Stimulated activated CD4-positive, alpha-beta T cell treated with anti-CD3 and anti-CD28 coated beads, Interleukin-4, amount 100 ng/mL, for 4 hours (primary cell): ENCODE measurements at regions not wholly inside any gene's neighbourhood (a gene's known extent, or its start where the extent isn't known, plus 50 kb on each side); places are given as distances from the start of the nearest gene placed in this dataset.

Experiments
- DNase-seq, 2 experiments: peaks; one replicate each; pipeline ENCODE4 v3.0.0-alpha.2; 2020

DNA sequence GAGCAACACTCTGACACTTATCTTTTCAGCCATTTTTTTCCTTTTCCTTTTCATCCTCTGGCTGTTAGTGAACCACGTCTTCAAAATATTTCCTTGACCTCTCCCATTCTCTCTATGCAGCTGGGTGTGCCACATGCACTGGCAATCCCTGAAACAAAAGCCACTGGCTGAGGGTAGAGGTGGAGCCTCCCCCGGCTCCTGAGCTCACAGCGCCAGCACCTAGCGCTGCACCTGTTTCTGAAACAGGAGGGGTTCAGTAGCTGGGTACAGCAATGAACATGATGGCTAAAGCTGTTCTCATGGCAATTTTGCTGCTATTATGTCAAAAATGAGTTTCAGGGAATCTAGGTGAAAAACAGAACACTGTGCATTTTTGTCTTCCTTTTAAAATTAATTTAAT, 314.7 kb upstream of the ATP10A start:
- DNase-seq: no peak

DNA sequence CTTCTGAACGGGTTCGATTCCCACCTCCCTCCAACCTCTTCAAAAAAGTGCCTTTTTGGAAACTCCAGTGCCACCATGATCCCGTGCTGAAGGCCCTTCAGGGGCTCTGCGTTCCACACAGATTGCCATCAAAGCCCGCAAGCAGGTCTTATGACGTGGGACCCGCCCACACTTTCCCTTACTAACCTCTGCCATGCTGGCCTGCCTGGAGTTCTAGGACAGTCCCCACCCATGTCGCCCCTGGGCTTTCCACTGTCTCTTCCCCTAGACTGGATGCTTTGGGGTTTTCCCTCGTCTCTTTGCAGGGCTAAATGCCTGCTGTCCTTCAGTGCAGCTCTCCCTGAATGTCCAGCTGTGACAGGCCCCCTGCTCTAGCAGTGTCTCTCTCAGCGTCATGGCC, 313.7 kb upstream of the ATP10A start:
- DNase-seq: no peak

DNA sequence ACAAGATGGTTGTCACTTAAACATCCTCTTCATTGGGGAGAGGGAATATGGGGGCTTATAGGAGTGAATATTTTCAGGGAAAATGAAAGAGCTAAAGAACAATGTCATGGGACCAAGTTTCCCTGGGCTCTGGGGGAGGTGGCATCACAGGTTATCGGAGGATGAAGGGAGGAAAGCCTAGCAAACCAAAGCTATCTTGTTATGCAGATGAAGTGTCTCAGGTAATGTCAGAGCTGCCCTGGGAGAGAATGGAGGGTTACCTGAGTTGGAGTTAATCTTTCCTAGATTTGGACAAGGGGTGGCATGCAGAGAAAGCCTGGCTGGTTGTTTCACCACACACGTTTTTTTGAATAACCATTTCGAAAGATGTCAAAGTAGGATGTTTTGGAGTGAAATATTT, 308.1 kb upstream of the ATP10A start:
- no peak for DNase-seq

DNA sequence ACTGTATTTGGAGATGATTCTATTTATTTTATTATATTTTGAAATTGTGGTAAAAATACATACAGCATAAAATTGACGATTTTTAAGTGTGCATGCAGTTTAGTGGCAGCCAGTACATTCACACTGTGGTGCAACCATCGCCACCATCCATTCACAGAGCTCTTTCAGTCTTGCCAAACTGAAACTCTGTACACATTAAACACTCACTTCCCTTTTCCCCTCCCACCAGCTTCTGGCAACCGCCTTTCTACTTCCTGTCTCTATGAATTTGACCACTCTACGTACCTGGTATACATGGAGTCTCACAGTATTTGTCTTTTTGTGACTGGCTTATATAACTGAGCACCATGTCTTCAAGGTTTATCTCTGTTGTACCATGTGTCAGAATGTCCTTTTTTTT, 303.3 kb upstream of the ATP10A start:
- DNase-seq: no peak

DNA sequence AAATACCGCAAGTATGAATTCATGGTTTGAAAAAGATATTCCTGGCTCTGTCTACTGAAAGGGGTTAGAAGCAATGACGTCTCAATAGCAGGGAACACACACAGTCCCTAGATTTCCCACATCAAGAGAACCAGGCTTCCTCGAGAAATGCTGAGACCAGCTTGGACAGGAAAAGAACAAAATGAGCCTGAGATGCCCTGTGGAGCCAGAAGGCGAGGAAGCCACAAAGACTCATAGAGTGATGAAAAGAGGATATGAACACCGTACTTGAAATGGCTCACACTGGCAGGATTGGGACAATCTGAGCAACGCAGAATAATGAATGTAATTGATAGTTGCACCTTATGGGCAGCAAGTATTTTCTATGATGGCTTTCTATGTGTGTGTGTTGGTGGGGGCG, 302.4 kb upstream of the ATP10A start:
- DNase-seq: no peak

DNA sequence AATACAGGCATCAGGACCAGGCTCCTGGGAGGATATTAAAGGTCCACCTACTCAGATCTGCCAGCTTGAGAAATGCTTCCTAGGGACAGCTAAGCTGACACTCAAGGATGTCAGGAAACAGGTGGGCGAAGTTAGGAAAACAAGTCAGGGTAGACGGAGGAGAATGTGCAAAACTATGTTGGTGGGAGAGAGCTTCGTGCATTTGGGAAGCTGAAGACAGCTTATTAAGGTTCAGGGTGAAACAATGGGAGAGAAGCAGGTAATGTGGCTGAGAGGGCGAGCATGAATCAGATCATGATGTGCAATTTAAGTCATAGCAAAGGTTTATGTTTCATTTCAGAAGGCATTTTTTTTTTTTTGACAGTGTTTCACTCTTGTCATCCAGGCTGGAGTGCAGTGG, 297.2 kb upstream of the ATP10A start:
- no peak for DNase-seq

DNA sequence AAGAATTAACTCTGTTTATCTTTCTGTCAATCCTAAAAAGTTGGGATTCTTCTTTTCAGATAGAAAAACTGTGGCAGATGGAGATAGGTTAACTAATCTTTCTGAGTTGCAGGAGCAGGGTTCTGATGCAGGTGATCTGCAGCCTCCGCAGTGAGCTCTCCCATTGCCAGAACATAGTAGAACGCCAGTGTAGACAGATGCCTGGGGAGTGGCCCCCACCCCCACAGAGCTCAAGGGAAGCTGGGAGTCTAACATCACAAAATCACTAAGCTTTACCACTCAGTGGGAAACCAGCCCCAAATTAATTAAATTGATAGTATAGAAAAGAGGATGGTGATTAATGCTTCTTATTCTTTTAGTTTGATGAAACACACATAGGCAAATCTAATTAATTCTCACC, 295.0 kb upstream of the ATP10A start:
- DNase-seq: no peak

DNA sequence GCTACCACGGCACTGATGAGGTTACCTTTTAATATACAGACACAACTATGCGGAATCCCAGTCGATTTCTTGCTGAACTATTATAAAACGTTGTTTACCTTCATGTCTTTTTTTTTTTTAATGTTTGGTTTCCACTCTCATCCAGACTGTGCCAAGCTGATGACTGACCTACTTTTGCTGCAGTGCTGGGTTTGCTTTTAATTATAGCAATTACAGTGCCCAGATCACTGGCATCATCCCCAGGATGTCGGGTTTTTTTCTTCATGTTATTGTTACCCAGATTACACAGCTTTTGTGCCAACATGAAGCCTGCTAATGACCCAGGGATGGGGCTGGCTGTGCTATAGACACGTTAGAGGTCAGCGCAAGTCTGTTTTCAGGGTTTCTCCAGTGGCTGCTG, 294.0 kb upstream of the ATP10A start:
- DNase-seq: no peak

DNA sequence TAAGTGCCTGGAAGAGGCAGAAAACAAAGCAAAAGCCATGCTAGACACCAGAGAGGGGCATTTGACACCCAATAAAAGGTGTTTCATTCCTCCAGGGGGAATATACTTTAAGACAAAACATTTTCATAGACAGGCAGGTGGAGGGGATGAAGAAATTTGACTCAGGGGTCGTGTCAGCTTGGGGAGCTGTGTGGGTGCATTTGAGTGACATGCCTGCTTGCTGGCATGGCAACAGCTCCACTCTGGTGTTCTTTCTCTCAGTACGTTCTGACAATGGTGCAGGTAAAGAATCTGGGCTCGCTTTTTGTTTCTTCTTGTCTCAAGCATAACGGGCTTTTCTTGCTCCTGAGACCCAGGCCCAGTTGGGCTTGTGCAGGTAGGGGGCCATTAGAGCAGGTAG, 292.9 kb upstream of the ATP10A start:
- no peak for DNase-seq

DNA sequence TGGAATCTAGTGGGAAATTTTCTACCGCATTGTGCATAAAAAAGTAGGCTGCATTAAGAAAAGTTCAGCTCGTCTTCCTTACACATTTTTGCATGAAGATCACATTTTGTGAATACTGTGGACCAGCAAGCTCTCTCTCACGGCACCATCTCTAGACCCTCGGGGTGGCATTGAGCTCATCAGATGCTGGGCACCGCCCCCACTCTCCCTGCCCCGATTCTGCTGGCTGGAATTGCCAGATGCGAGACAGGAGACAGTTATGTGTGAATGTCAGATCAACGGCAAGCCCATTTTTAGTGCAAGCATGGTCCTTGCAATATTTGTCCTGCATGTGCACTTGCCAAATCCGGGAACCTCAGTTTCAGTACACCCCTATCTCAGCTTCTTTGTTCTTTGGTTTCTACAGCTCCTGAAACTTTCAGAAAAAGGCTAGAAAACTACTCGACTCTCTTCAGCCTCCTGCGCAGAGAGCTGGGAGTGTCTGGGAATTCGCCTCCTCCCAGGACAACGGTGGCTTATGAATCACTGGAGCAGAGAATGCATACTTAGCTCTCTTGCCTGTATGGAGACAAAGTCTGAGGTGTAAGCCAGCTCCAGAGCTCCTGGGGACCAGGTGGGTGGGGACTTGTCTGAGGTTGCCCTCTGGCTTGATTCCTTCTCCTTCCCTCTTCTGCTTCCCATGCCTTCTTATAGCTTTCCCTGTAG, 285.2 kb upstream of the ATP10A start:
- DNase-seq: no peak

DNA sequence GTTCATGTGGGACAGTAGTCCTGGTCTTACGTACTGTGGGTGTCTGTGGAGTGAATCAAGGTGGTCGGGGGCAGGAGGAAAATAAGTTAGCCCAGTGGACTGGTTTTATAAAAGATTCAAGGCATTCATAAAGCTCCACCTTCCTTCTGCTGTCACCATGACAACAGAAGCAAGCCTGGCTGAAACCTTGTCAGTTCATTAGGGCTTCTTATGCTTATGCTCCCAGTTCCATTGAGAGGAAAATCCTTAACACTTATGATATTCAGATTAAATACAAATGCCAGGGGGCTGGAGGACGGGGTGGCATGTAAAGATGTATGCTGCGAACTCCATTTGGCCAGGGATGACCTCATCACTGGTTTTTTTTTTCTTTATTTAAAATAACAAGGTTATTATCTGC, 283.1 kb upstream of the ATP10A start:
- DNase-seq: no peak

DNA sequence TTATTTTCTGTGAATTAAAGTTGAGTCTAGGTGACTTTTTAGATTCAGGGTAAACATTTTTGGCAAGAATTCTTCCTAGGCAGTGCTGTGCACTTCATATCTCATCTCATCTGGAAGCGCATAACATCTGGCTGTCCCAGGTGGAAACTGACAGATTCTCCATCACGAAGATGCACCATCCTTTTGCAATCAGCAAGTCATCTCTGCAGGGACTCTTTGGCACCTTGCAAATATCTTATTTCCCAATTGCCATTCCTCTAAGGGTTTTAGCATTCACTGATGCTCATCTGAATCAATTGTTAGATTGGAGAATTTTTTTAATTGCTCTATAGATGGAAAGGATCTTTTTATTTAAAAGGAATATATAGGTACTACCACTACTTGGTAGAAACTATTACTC, 282.7 kb upstream of the ATP10A start:
- DNase-seq: no peak

DNA sequence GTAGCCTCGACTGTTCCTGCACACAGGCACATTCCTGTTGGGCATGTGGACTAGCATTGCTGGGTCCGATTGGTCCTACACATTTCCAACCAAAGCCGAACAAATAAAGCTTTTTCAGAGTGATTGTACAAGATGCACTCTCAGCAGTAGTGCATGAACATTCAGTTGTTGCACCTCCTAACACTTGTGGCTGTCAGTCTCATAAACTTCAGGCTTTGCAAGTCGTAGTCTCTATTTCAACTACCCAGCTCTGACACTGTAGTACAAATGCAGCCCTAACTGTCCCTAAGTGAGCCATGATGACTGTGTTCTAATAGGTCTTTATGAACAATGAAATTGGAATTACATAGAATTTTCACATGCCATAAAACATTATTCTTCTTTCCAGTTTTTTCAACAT, 281.7 kb upstream of the ATP10A start:
- DNase-seq: no peak

DNA sequence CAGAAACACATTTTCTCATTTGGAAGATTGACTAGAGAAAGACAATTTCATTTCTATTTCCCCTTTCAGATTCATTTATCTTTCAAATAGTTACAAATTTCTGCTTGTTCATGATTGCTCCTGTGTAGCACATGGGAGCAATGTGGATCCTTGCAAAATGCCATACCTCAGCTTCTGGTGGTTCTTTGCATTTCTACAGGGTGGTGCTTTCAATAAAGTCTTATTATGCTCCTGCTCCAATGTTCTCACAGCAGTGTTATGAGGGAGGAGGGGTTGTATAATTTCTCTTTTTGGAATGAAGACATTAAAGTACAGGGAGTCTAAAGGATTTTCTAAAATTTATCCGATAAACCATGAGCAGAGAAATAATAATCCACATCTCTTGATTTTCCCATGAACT, 280.1 kb upstream of the ATP10A start:
- DNase-seq: no peak

DNA sequence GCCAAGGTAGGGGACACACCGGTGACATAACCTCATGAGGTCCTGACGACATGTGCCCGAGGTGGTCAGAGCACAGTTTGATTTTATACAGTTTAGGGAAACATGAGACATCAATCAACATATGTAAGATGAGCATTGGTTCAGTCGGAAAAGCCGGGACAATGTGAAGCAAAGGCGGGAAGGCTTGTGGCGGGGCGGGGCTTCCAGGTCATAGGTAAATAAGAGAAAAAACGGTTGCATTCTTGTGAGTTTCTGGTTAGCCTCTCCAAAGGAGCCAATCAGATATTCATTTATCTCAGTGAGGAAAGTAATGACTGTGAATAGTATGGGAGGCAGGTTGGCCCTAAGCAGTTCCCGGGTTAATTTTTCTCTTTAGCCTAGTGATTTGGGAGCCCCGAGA, 271.7 kb upstream of the ATP10A start:
- DNase-seq: no peak

DNA sequence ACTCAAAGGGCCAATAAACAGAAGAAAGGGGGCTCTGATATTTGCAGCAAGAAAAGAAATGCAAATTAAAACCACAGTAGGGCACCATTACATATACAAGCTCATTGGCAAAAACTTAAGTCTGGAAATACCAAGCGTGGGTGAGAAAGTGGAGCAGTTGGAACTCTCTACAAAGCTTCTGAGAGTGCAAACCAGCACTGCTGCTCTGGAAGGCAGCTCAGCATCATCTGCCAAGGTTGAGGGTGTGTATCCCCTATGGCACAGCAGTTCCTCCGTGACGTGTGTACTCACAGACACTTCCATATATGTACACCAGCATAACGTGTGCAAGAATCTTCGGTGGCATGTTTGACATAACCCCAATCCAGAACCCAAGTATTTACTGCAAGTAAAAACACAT, 271.0 kb upstream of the ATP10A start:
- DNase-seq: no peak

DNA sequence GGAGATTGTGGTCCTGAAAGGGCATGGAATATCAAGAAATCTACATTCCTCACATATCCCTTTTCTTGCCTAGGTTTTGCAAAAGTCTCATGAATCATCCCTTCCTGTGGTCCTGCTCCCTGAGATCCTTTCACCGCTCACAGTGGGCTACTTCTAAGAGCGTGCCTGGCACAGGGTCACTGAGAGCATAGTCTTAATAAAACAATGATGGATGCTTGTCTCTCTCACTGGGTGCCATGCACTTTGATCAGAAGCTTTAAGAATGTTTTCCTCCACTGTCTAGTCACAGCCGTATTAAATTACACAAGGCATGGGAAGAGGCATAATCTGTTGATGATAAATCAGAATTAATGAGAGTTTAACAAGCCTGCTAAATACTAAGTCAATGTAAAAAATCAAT, 269.7 kb upstream of the ATP10A start:
- DNase-seq: no peak

DNA sequence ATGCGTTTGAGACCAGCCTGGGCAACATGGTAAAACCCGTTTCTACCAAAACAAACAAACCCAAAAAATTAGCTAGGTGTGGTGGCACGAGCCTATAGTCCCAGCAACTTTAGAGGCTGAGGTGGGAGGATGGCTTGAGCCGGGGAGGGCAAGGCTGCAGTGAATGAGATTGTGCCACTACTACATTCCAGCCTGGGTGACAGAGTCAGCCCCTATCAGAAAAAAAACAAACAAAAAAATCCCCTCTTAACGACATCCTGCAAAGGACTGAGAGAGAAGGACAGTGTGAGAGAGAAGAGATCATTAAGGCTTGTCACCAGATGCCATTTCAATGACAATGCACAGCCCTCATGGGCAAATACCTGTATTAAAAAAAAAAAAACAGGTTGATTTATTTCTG, 266.7 kb upstream of the ATP10A start:
- DNase-seq: no peak

DNA sequence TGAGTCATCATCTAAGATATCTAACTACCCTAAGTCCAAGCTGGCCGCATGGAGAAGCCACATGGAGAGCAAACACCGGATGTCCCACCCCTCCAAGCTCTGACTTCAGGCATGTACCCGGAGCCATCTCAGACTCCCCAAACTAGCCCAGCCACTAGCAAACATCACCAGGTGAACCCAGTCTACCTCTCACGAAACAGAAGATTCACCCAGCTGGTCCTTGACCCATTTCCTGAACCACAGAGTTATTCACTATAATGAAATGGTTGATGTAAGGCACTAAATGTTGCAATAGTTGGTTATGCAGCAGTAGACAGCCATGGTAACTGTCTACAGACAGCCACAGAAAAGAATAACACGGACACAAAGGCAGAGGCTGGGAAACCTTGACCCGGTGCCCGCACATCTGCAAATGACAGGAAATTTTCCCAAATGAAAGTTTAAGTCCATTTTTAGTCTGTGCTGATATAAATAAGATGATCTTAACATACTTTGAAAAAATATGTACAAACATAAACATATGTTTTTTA, 265.5 kb upstream of the ATP10A start:
- no peak for DNase-seq

DNA sequence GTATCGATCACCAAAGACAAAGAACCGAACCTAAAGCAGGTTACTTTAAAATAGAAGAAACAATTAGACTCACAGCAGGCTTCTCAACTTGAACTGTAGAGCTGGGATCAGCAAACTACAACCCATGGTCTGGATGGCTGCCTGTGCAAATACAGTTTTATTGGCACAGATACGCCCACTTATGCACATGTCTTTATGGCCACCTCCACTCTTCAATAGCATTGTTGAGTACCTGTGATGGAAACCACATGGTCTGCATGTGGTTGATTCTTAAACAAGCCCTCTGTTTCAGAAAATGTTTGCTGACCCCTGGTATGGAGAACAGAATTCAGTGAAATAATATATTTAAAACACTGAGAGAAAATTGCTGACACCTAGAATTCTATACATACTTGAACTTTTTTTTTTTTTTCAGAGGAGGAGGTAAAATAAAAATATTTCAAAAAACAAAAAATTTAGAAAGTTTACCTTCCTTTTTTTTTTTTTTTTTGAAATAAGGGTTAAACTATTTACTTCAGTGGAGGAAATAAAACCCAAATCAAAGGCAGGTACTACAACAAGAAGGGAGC, 263.8 kb upstream of the ATP10A start:
- DNase-seq: no peak

DNA sequence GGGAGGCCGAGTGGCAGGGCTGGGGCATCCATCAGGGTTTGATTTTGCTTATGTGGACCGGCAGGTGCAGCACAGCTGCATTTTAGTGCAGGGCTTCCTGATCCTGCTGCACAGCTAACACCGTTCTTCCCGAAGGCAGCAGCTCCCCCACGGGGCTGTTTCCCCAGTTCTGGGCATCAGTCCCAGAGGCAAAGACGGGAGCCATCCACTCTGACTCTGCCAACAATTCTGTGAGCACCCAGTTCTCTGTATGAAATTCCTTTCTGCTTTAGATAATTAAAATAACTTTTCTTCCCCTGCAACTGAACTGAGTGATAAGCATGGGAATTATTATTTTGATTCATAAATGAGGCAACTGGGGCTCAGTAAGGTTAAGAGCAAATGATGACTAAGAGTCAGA, 262.9 kb upstream of the ATP10A start:
- DNase-seq: no peak

DNA sequence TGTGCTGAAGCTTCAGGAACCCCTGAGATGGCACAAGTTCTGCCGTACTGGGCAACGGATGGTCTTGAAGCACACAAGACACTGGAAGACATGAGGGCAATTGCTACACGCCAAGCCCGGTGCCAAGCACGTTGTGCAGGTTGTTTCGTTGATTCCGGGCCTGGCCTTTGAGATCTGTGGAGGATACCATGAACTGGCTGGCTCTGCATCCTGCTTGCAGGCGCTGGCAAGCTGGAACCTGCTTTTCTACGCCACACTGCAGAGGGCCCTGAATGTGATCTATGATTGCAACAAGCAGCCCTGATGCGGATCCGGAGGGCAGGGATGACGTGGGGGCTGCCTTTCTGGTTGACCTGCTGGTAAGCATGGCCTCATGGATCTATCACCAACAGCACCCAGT, 262.5 kb upstream of the ATP10A start:
- no peak for DNase-seq

DNA sequence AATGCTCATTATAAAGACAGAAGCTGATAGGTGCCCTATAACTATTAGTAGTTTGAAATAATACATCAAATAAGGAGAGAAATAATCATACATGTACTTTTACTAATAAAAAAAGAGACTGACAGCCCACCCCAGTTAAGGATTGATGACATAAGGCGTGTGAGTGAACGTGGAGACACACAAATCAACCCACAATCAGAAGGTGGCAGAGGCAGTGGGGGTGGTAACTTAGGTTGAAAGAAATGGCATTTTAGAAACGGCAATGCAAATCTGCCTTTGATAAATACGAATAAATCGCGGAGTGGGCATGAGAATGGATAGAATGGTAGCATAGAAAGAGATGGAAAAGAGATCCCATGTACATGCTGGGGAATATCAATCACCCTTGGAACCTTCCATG, 256.2 kb upstream of the ATP10A start:
- no peak for DNase-seq

DNA sequence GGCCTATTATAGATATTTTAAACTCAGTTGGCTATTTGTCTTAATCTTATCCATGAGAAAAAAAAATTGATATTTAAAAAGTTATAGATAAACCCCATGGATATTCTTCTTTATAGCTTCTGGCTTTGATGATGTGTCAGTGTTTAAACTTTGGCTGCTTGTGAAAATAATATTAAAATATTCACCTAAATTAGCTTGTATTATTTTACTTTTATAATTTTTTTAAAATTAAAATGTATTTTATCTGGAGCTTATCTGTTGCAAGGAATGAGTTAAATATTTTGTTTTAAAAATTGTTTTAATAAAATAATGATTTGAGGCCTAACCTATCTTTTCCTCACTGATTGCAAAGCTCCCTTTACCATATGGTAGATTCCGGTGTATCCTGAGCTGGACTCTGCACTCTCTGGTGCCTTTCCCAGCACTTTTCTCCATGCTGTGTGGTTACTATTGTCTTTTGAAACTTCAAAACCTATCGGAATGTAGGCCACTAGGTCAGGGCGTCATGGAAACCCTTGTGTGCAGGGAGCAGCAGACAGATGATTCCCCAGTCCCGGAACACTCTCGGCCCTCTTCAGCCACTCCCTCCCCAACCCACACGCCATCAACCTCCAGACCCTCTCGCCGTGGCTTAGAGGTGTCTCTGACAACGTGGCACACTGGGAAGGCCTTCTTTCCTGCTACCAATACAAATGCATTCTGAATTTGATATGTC, 252.3 kb upstream of the ATP10A start:
- DNase-seq: no peak
